ENCODE measurements at regions not wholly inside any gene's neighbourhood (a gene's known extent, or its start where the extent isn't known, plus 50 kb on each side); places are given as distances from the start of the nearest gene placed in this dataset.

DNA sequence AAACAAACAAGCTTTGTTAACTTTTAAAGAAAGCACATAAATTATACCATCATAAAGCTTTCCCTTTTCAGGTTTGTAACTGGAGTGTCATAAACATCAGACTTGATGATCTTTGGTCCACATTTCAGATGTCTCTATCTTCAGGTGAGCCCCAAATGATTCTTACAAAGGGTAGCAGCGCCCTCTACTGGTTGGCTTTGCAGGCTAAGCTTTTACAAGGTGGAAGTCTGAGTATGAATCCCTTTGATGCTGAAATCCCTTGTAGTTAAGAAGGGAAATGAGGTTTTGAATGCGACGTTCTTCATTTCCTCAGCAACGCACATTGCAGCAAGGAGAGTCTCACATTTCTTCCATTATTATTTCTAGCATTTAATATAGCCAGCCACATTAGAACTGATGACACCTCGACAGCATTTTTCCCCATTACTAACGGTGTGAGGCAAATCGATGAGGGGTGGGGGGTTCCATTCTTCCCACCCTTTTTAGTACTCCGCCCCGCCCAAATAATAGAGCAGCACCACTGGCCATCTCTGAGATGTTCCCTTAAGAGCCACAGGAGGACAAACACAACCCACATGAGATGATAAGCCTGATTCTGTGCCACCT lies 126.3 kb upstream of the NT5E start:
- Mint-ChIP-seq H3K27me3 (ENCODE audit: insufficient read depth) (peaks cover 15% of the 10 kb centered on the region), H3K4me1 (no peaks in the 10 kb centered on the region), H3K36me3 (ENCODE audit: low read depth) (no peaks in the 10 kb centered on the region), H3K9me3 (peaks cover 16% of the 10 kb centered on the region), H3K27ac (no peak overlapping the region), H3K4me3 (no peak overlapping the region)
- peaks cover 11% of the 10 kb centered on the region for H3K27me3 ChIP-seq (ENCODE audit: control insufficient read depth, insufficient read depth, low read length, poor library complexity, severe bottlenecking)
- WGBS, 2 experiments (ENCODE audit: insufficient coverage in 1 of 2, insufficient read length in 1 of 2) = 10 to 42% methylated on average over 2 to 9 of the region's 9 CpGs
- DNase-seq = peak; percentile 95
- no peaks in the 10 kb centered on the region for H3K4me1 ChIP-seq (ENCODE audit: control insufficient read depth, insufficient read depth, low read length)
- H3K9me3 ChIP-seq (ENCODE audit: control insufficient read depth, low read length) = peaks cover 3% of the 10 kb centered on the region
- no peak overlapping the region for H3K4me3 ChIP-seq (ENCODE audit: low read length)
- TF ChIP-seq CTCF (conservative IDR thresholded peaks at IDR 0.05) = peak; percentile 96
- H3K27ac ChIP-seq (ENCODE audit: low read depth, low read length) = no peak overlapping the region
- no peak overlapping the region for H3K9ac ChIP-seq (ENCODE audit: extremely low read depth, low read length, poor library complexity, severe bottlenecking)
- no peaks in the 10 kb centered on the region for H3K36me3 ChIP-seq (ENCODE audit: control insufficient read depth, insufficient read depth, low read length)

DNA sequence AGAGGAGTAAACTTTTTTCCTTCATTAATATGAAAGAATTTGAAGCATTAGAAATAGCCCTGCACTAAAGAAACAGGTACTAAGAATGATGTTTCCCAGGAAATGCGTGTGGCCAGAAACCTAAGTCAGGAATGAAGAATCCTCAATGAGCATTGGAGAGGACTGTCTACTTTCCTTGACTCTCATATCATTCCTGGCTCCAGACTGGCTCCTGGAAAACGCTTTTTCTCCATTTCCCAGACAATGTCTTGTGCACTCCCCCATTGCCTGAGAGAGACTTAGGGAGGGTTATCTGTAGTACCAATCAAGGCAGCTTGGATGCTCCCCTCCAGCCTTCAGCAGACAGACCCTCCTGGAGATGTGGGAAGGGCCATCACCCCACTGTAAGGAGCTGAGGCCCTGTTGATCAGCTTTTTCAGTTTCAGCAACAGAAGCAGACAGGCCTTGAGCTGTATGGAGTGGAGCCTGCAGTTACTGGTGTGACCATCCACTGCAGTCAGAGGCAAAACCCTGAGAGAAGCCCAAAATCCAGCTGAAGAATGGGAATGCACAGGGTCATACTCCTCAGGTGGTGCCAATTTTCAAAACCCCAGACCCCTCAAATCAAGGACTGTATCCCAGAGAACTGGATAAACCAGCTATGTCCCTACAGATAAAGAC lies 127.3 kb upstream of the NT5E start:
- Histone ChIP-seq H3K27me3 (ENCODE audit: control insufficient read depth, insufficient read depth, low read length, poor library complexity, severe bottlenecking) (peaks cover 11% of the 10 kb centered on the region), H3K9ac (ENCODE audit: extremely low read depth, low read length, poor library complexity, severe bottlenecking) (no peak overlapping the region), H3K27ac (ENCODE audit: low read depth, low read length) (no peak overlapping the region), H3K36me3 (ENCODE audit: control insufficient read depth, insufficient read depth, low read length) (no peaks in the 10 kb centered on the region), H3K9me3 (ENCODE audit: control insufficient read depth, low read length) (peaks cover 12% of the 10 kb centered on the region), H3K4me3 (ENCODE audit: low read length) (no peak overlapping the region), H3K4me1 (ENCODE audit: control insufficient read depth, insufficient read depth, low read length) (no peaks in the 10 kb centered on the region)
- Mint-ChIP-seq H3K27ac (no peak overlapping the region), H3K4me1 (no peaks in the 10 kb centered on the region), H3K36me3 (ENCODE audit: low read depth) (no peaks in the 10 kb centered on the region), H3K27me3 (ENCODE audit: insufficient read depth) (peaks cover 15% of the 10 kb centered on the region), H3K9me3 (peaks cover 24% of the 10 kb centered on the region), H3K4me3 (no peak overlapping the region)
- 0 to 41% methylated on average over 1 to 2 of the region's 2 CpGs for WGBS, 2 experiments (ENCODE audit: insufficient coverage in 1 of 2, insufficient read length in 1 of 2)
- no peak for DNase-seq
- TF ChIP-seq CTCF (conservative IDR thresholded peaks at IDR 0.05) = no peak

- no peak overlapping the region for H3K27ac ChIP-seq (ENCODE audit: low read depth, low read length)
- Mint-ChIP-seq H3K9me3 (peaks cover 22% of the 10 kb centered on the region), H3K36me3 (ENCODE audit: low read depth) (no peaks in the 10 kb centered on the region), H3K4me1 (no peaks in the 10 kb centered on the region), H3K4me3 (no peak overlapping the region), H3K27ac (no peak overlapping the region), H3K27me3 (ENCODE audit: insufficient read depth) (peaks cover 14% of the 10 kb centered on the region)
- no peak overlapping the region for H3K9ac ChIP-seq (ENCODE audit: extremely low read depth, low read length, poor library complexity, severe bottlenecking)
- peaks cover 11% of the 10 kb centered on the region for H3K27me3 ChIP-seq (ENCODE audit: control insufficient read depth, insufficient read depth, low read length, poor library complexity, severe bottlenecking)
- WGBS, 2 experiments (ENCODE audit: insufficient coverage in 1 of 2, insufficient read length in 1 of 2) = 92 to 100% methylated on average over 2 of the region's 2 CpGs
- H3K36me3 ChIP-seq (ENCODE audit: control insufficient read depth, insufficient read depth, low read length) = no peaks in the 10 kb centered on the region
- no peaks in the 10 kb centered on the region for H3K4me1 ChIP-seq (ENCODE audit: control insufficient read depth, insufficient read depth, low read length)
- no peak overlapping the region for H3K4me3 ChIP-seq (ENCODE audit: low read length)
- TF ChIP-seq CTCF (conservative IDR thresholded peaks at IDR 0.05) = no peak
- no peak for DNase-seq
- H3K9me3 ChIP-seq (ENCODE audit: control insufficient read depth, low read length) = peaks cover 13% of the 10 kb centered on the region
Measured at GRCh38 chr6:85321906-85322305, 128.0 kb upstream of the NT5E start.
